Ovary (tissue), 3 donors: ENCODE measurements at regions not wholly inside any gene's neighbourhood (a gene's known extent, or its start where the extent isn't known, plus 50 kb on each side); places are given as distances from the start of the nearest gene placed in this dataset.

Experiments
- EP300 ChIP-seq: sonication (generic); formaldehyde crosslinking; IDR thresholded peaks from one replicate; pipeline ENCODE4 v1.6.1; 2017; ENCODE audit warnings: antibody characterized with exemption
- POLR2A ChIP-seq: fragments of 450-650 bp; IDR thresholded peaks from one replicate; pipeline ENCODE4 v1.6.1; 2017; ENCODE audit warnings: antibody characterized with exemption, mild to moderate bottlenecking, moderate library complexity
- TF ChIP-seq, protein P1 (sequence below), 3 donors: fragments of 450-650 bp in 2 of 3; fragments of 200-600 bp in 1 of 3; IDR thresholded peaks; one replicate each; pipeline versions ENCODE4 v1.5.1 to v1.8.0; 2016 to 2022; ENCODE audit warnings: antibody characterized with exemption in 3 of 3, mild to moderate bottlenecking in 1 of 3
- donor health status: DM: no; HTN: no; CAD: no.

- TF ChIP-seq, protein P1, sequence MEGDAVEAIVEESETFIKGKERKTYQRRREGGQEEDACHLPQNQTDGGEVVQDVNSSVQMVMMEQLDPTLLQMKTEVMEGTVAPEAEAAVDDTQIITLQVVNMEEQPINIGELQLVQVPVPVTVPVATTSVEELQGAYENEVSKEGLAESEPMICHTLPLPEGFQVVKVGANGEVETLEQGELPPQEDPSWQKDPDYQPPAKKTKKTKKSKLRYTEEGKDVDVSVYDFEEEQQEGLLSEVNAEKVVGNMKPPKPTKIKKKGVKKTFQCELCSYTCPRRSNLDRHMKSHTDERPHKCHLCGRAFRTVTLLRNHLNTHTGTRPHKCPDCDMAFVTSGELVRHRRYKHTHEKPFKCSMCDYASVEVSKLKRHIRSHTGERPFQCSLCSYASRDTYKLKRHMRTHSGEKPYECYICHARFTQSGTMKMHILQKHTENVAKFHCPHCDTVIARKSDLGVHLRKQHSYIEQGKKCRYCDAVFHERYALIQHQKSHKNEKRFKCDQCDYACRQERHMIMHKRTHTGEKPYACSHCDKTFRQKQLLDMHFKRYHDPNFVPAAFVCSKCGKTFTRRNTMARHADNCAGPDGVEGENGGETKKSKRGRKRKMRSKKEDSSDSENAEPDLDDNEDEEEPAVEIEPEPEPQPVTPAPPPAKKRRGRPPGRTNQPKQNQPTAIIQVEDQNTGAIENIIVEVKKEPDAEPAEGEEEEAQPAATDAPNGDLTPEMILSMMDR (IDR thresholded peaks at IDR 0.05) = no peak
- TF ChIP-seq POLR2A (no peak), EP300 (no peak)
Observed at GRCh38 chr16:51985126-51985525, 561.8 kb downstream of the TOX3 start.
